Sigmoid colon (tissue), 4 donors: ENCODE measurements at regions not wholly inside any gene's neighbourhood (a gene's known extent, or its start where the extent isn't known, plus 50 kb on each side); places are given as distances from the start of the nearest gene placed in this dataset.

Experiments
- CTCF ChIP-seq, 4 experiments: fragments of 450-650 bp in 3 of 4; fragments of 200-600 bp in 1 of 4; IDR thresholded peaks; one replicate each; pipeline ENCODE4 v1.5.1; 2016 to 2019; ENCODE audit warnings: antibody characterized with exemption in 4 of 4, mild to moderate bottlenecking in 3 of 4, moderate library complexity in 2 of 4
- EP300 ChIP-seq, 4 donors: sonication (generic); formaldehyde crosslinking; IDR thresholded peaks; one replicate each; pipeline ENCODE4 v1.6.1; 2017; ENCODE audit warnings: antibody characterized with exemption in 4 of 4
- POLR2A ChIP-seq, 2 donors: fragments of 450-650 bp; IDR thresholded peaks; one replicate each; pipeline ENCODE4 v1.6.1; 2016; ENCODE audit warnings: antibody characterized with exemption in 2 of 2, mild to moderate bottlenecking in 2 of 2, moderate library complexity in 2 of 2
- POLR2AphosphoS5 ChIP-seq, 4 donors: sonication (generic); formaldehyde crosslinking; IDR thresholded peaks; one replicate each; pipeline ENCODE4 v1.6.1; 2017; ENCODE audit warnings: antibody characterized with exemption in 4 of 4

DNA sequence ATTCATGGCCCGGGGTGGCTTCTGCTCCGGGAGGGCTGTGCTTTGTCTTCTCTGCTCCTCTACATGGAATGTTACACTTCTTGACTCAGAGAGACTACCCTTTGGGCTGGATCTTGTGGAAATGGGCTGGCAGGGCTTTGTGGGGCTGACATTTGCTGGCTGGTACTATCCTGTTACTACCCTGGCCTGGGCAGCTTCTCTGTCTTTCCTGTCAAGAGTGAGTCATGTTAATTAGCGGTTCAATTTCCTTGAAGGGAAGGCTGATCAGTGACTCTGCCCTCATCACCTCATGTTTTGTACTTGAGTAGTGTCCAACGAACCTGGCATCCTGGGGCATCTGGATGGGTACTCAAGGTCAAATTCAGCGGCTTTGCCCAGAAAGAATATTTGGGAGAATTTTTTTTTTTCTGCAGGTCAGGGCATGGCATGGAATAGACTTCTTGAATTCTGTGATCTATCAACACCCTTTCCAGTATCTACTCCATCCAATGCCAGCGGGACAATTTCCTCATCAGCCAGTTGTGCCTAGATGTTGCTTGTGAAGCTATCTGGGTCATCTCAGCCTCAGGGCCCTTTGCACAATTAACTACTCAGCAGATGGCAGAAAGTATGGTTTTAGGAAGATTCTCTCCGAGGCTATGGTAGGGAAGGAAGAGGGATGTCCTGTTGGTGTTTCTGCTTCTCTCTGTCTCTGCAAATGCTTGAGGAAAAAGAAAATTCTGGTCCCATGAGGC lies 140.5 kb upstream of the PLET1 start:
- no peak for TF ChIP-seq EP300 (IDR thresholded peaks at IDR 0.05)
- no peak for TF ChIP-seq POLR2A (IDR thresholded peaks at IDR 0.05)
- no peak for TF ChIP-seq CTCF (IDR thresholded peaks at IDR 0.05)
- no peak for TF ChIP-seq POLR2AphosphoS5 (IDR thresholded peaks at IDR 0.05)
